ENCODE measurements at regions not wholly inside any gene's neighbourhood (a gene's known extent, or its start where the extent isn't known, plus 50 kb on each side); places are given as distances from the start of the nearest gene placed in this dataset.

- Histone ChIP-seq H3K36me3 (ENCODE audit: control insufficient read depth, insufficient read depth, low read length) (no peaks in the 10 kb centered on the region), H3K27me3 (ENCODE audit: control insufficient read depth, insufficient read depth, low read length) (no peaks in the 10 kb centered on the region), H3K4me3 (ENCODE audit: low read depth, low read length) (no peak overlapping the region)
- DNase-seq (ENCODE audit: low read depth): no peak
- TF ChIP-seq, protein P1, sequence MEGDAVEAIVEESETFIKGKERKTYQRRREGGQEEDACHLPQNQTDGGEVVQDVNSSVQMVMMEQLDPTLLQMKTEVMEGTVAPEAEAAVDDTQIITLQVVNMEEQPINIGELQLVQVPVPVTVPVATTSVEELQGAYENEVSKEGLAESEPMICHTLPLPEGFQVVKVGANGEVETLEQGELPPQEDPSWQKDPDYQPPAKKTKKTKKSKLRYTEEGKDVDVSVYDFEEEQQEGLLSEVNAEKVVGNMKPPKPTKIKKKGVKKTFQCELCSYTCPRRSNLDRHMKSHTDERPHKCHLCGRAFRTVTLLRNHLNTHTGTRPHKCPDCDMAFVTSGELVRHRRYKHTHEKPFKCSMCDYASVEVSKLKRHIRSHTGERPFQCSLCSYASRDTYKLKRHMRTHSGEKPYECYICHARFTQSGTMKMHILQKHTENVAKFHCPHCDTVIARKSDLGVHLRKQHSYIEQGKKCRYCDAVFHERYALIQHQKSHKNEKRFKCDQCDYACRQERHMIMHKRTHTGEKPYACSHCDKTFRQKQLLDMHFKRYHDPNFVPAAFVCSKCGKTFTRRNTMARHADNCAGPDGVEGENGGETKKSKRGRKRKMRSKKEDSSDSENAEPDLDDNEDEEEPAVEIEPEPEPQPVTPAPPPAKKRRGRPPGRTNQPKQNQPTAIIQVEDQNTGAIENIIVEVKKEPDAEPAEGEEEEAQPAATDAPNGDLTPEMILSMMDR (IDR thresholded peaks at IDR 0.05; ENCODE audit: insufficient read depth, low read length, poor library complexity, severe bottlenecking): no peak
Measured at GRCh38 chr17:72308744-72309385, 188.0 kb downstream of the SOX9 start.

GRCh38 chr17:72311004-72311403 is 190.2 kb downstream of the SOX9 start:
- Histone ChIP-seq H3K36me3 (ENCODE audit: control insufficient read depth, insufficient read depth, low read length) (no peaks in the 10 kb centered on the region), H3K4me3 (ENCODE audit: low read depth, low read length) (no peak overlapping the region)
- TF ChIP-seq, protein P1 (IDR thresholded peaks at IDR 0.05; ENCODE audit: insufficient read depth, low read length, poor library complexity, severe bottlenecking): no peak

DNA sequence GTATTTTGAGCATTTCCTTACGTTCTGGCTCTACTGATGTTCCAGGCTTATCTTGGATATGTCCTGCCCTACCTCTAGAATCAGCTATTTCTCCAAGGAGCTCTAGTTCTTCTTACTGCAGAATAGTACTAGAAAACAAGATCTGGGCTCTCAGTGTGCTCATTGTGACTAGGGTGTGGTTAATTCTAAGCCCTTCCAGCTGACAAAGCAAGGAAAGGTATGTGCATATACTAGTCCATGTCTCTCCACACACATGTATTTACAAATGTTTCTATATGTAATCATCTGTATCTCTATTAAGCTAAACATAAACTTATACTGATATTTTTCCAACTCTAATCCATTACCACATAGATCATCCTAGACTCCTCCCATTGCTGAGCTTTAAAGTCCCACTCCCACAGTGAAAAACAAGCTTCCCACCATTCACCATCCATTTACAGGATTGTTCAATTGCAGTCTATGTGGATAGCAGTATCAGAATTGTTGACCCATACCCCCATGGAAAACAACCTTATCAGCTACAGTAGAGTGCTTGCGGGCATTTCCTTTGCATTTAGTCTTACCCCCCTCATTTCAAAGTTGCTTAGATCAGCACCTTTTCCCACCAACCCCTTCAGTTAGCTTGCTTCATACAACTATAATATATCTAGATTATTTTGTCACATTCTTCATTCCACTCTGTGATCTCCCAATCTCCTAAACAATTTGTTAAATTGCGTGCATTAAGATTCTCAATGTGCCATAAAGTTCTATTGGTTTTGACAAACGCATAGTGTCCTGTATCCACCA is 194.5 kb downstream of the SOX9 start:
- TF ChIP-seq, protein P1 (IDR thresholded peaks at IDR 0.05; ENCODE audit: insufficient read depth, low read length, poor library complexity, severe bottlenecking): no peak
- no peaks in the 10 kb centered on the region for H3K27me3 ChIP-seq (ENCODE audit: control insufficient read depth, insufficient read depth, low read length)
- no peaks in the 10 kb centered on the region for H3K36me3 ChIP-seq (ENCODE audit: control insufficient read depth, insufficient read depth, low read length)
- no peak overlapping the region for H3K4me3 ChIP-seq (ENCODE audit: low read depth, low read length)
- DNase-seq (ENCODE audit: low read depth): no peak

More at GRCh38 chr17:72311004-72311403, 190.2 kb downstream of the SOX9 start:
- DNase-seq (ENCODE audit: low read depth): no peak
- H3K27me3 ChIP-seq (ENCODE audit: control insufficient read depth, insufficient read depth, low read length): no peaks in the 10 kb centered on the region

GRCh38 chr17:72318131-72318530 is 197.3 kb downstream of the SOX9 start:
- H3K4me3 ChIP-seq (ENCODE audit: low read depth, low read length): no peak overlapping the region
- H3K27me3 ChIP-seq (ENCODE audit: control insufficient read depth, insufficient read depth, low read length): no peaks in the 10 kb centered on the region
- TF ChIP-seq, protein P1 (IDR thresholded peaks at IDR 0.05; ENCODE audit: insufficient read depth, low read length, poor library complexity, severe bottlenecking): no peak
- no peaks in the 10 kb centered on the region for H3K36me3 ChIP-seq (ENCODE audit: control insufficient read depth, insufficient read depth, low read length)
- DNase-seq (ENCODE audit: low read depth): no peak

DNA sequence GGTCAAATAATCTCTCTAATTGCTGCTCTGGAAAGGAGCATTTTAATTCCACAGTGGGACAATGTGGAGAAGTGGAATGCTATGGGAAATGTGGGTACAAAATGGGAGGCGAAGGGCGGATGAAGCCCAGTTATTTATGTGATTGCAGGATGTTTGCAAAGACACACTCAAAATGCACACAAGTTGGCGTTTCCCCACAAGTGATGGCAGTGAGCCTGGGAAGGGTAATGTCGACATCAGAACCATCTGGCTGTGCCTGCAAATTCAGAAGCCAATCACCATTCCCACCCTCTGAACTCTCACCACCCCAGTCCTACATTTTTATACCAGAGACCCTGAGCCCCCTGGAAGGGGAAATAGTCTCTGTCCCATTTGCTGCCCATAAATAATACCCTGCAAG is 201.1 kb downstream of the SOX9 start:
- no peak for DNase-seq (ENCODE audit: low read depth)
- Histone ChIP-seq H3K27me3 (ENCODE audit: control insufficient read depth, insufficient read depth, low read length) (no peaks in the 10 kb centered on the region), H3K36me3 (ENCODE audit: control insufficient read depth, insufficient read depth, low read length) (no peaks in the 10 kb centered on the region), H3K4me3 (ENCODE audit: low read depth, low read length) (no peak overlapping the region)
- TF ChIP-seq, protein P1 (IDR thresholded peaks at IDR 0.05; ENCODE audit: insufficient read depth, low read length, poor library complexity, severe bottlenecking): no peak
